ENCODE measurements at regions not wholly inside any gene's neighbourhood (a gene's known extent, or its start where the extent isn't known, plus 50 kb on each side); places are given as distances from the start of the nearest gene placed in this dataset.

GRCh38 chr1:233461847-233462246 lies 134.3 kb downstream of the MAP3K21 start:
- TF ChIP-seq CTCF (IDR thresholded peaks at IDR 0.05) (no peak), EZH2 (IDR thresholded peaks at IDR 0.05; ENCODE audit: borderline replicate concordance, insufficient read depth, low read depth, low read length, poor library complexity, severe bottlenecking) (no peak)
